ENCODE measurements at regions not wholly inside any gene's neighbourhood (a gene's known extent, or its start where the extent isn't known, plus 50 kb on each side); places are given as distances from the start of the nearest gene placed in this dataset.

- H3K4me1 ChIP-seq (ENCODE audit: control insufficient read depth, insufficient read depth, low read length) = peaks cover 5% of the 10 kb centered on the region
- no peaks in the 10 kb centered on the region for H3K36me3 ChIP-seq (ENCODE audit: control insufficient read depth, insufficient read depth, low read length)
- H3K27ac ChIP-seq (ENCODE audit: low read depth, low read length) = no peak overlapping the region
- H3K4me3 ChIP-seq (ENCODE audit: low read length) = no peak overlapping the region
- no peaks in the 10 kb centered on the region for H3K27me3 ChIP-seq (ENCODE audit: control insufficient read depth, insufficient read depth, low read length)
- H3K9ac ChIP-seq (ENCODE audit: low read length) = no peak overlapping the region
Measured at GRCh38 chr10:128336401-128336800, 210.2 kb upstream of the MKI67 start.

GRCh38 chr10:128337860-128338378, 211.7 kb upstream of the MKI67 start:
- H3K9ac ChIP-seq (ENCODE audit: low read length) = no peak overlapping the region
- no peak overlapping the region for H3K27ac ChIP-seq (ENCODE audit: low read depth, low read length)
- H3K27me3 ChIP-seq (ENCODE audit: control insufficient read depth, insufficient read depth, low read length) = no peaks in the 10 kb centered on the region
- H3K4me3 ChIP-seq (ENCODE audit: low read length) = no peak overlapping the region
- H3K4me1 ChIP-seq (ENCODE audit: control insufficient read depth, insufficient read depth, low read length) = peaks cover 5% of the 10 kb centered on the region
- no peaks in the 10 kb centered on the region for H3K36me3 ChIP-seq (ENCODE audit: control insufficient read depth, insufficient read depth, low read length)

- H3K4me1 ChIP-seq (ENCODE audit: control insufficient read depth, insufficient read depth, low read length) = peaks cover 5% of the 10 kb centered on the region
- no peaks in the 10 kb centered on the region for H3K27me3 ChIP-seq (ENCODE audit: control insufficient read depth, insufficient read depth, low read length)
- H3K4me3 ChIP-seq (ENCODE audit: low read length) = no peak overlapping the region
- no peaks in the 10 kb centered on the region for H3K36me3 ChIP-seq (ENCODE audit: control insufficient read depth, insufficient read depth, low read length)
- no peak overlapping the region for H3K9ac ChIP-seq (ENCODE audit: low read length)
- H3K27ac ChIP-seq (ENCODE audit: low read depth, low read length) = no peak overlapping the region
Measured at GRCh38 chr10:128338951-128339350, 212.7 kb upstream of the MKI67 start.

GRCh38 chr10:128339753-128340152, 213.5 kb upstream of the MKI67 start:
- Histone ChIP-seq H3K4me1 (ENCODE audit: control insufficient read depth, insufficient read depth, low read length) (peaks cover 5% of the 10 kb centered on the region), H3K9ac (ENCODE audit: low read length) (no peak overlapping the region), H3K27me3 (ENCODE audit: control insufficient read depth, insufficient read depth, low read length) (no peaks in the 10 kb centered on the region), H3K27ac (ENCODE audit: low read depth, low read length) (no peak overlapping the region), H3K4me3 (ENCODE audit: low read length) (no peak overlapping the region), H3K36me3 (ENCODE audit: control insufficient read depth, insufficient read depth, low read length) (no peaks in the 10 kb centered on the region)

GRCh38 chr10:128345353-128345752, 219.1 kb upstream of the MKI67 start:
- Histone ChIP-seq H3K36me3 (ENCODE audit: control insufficient read depth, insufficient read depth, low read length) (no peaks in the 10 kb centered on the region), H3K4me1 (ENCODE audit: control insufficient read depth, insufficient read depth, low read length) (no peaks in the 10 kb centered on the region), H3K4me3 (ENCODE audit: low read length) (no peak overlapping the region), H3K9ac (ENCODE audit: low read length) (no peak overlapping the region), H3K27ac (ENCODE audit: low read depth, low read length) (no peak overlapping the region), H3K27me3 (ENCODE audit: control insufficient read depth, insufficient read depth, low read length) (no peaks in the 10 kb centered on the region)

GRCh38 chr10:128360783-128361182, 234.6 kb upstream of the MKI67 start:
- no peaks in the 10 kb centered on the region for H3K27me3 ChIP-seq (ENCODE audit: control insufficient read depth, insufficient read depth, low read length)
- no peaks in the 10 kb centered on the region for H3K36me3 ChIP-seq (ENCODE audit: control insufficient read depth, insufficient read depth, low read length)
- H3K4me3 ChIP-seq (ENCODE audit: low read length) = no peak overlapping the region
- no peaks in the 10 kb centered on the region for H3K4me1 ChIP-seq (ENCODE audit: control insufficient read depth, insufficient read depth, low read length)
- no peak overlapping the region for H3K27ac ChIP-seq (ENCODE audit: low read depth, low read length)
- H3K9ac ChIP-seq (ENCODE audit: low read length) = no peak overlapping the region

- no peaks in the 10 kb centered on the region for H3K36me3 ChIP-seq (ENCODE audit: control insufficient read depth, insufficient read depth, low read length)
- H3K4me3 ChIP-seq (ENCODE audit: low read length) = no peak overlapping the region
- H3K4me1 ChIP-seq (ENCODE audit: control insufficient read depth, insufficient read depth, low read length) = no peaks in the 10 kb centered on the region
- H3K27ac ChIP-seq (ENCODE audit: low read depth, low read length) = no peak overlapping the region
- no peaks in the 10 kb centered on the region for H3K27me3 ChIP-seq (ENCODE audit: control insufficient read depth, insufficient read depth, low read length)
- H3K9ac ChIP-seq (ENCODE audit: low read length) = no peak overlapping the region
Measured at GRCh38 chr10:128361487-128361886, 235.3 kb upstream of the MKI67 start.

GRCh38 chr10:128362514-128362913, 236.3 kb upstream of the MKI67 start:
- Histone ChIP-seq H3K27ac (ENCODE audit: low read depth, low read length) (no peak overlapping the region), H3K36me3 (ENCODE audit: control insufficient read depth, insufficient read depth, low read length) (no peaks in the 10 kb centered on the region), H3K27me3 (ENCODE audit: control insufficient read depth, insufficient read depth, low read length) (no peaks in the 10 kb centered on the region), H3K4me1 (ENCODE audit: control insufficient read depth, insufficient read depth, low read length) (no peaks in the 10 kb centered on the region), H3K4me3 (ENCODE audit: low read length) (no peak overlapping the region), H3K9ac (ENCODE audit: low read length) (no peak overlapping the region)

GRCh38 chr10:128364631-128365030, 238.4 kb upstream of the MKI67 start:
- no peak overlapping the region for H3K27ac ChIP-seq (ENCODE audit: low read depth, low read length)
- no peaks in the 10 kb centered on the region for H3K27me3 ChIP-seq (ENCODE audit: control insufficient read depth, insufficient read depth, low read length)
- H3K9ac ChIP-seq (ENCODE audit: low read length) = no peak overlapping the region
- H3K36me3 ChIP-seq (ENCODE audit: control insufficient read depth, insufficient read depth, low read length) = no peaks in the 10 kb centered on the region
- H3K4me1 ChIP-seq (ENCODE audit: control insufficient read depth, insufficient read depth, low read length) = no peaks in the 10 kb centered on the region
- no peak overlapping the region for H3K4me3 ChIP-seq (ENCODE audit: low read length)

GRCh38 chr10:128365156-128365725, 239.0 kb upstream of the MKI67 start:
- H3K36me3 ChIP-seq (ENCODE audit: control insufficient read depth, insufficient read depth, low read length) = no peaks in the 10 kb centered on the region
- H3K27me3 ChIP-seq (ENCODE audit: control insufficient read depth, insufficient read depth, low read length) = no peaks in the 10 kb centered on the region
- H3K9ac ChIP-seq (ENCODE audit: low read length) = no peak overlapping the region
- H3K4me3 ChIP-seq (ENCODE audit: low read length) = no peak overlapping the region
- H3K27ac ChIP-seq (ENCODE audit: low read depth, low read length) = no peak overlapping the region
- no peaks in the 10 kb centered on the region for H3K4me1 ChIP-seq (ENCODE audit: control insufficient read depth, insufficient read depth, low read length)

- Histone ChIP-seq H3K4me3 (ENCODE audit: low read length) (no peak overlapping the region), H3K36me3 (ENCODE audit: control insufficient read depth, insufficient read depth, low read length) (no peaks in the 10 kb centered on the region), H3K27me3 (ENCODE audit: control insufficient read depth, insufficient read depth, low read length) (no peaks in the 10 kb centered on the region), H3K27ac (ENCODE audit: low read depth, low read length) (no peak overlapping the region), H3K4me1 (ENCODE audit: control insufficient read depth, insufficient read depth, low read length) (no peaks in the 10 kb centered on the region), H3K9ac (ENCODE audit: low read length) (no peak overlapping the region)
Measured at GRCh38 chr10:128367807-128368206, 241.6 kb upstream of the MKI67 start.

- Histone ChIP-seq H3K36me3 (ENCODE audit: control insufficient read depth, insufficient read depth, low read length) (no peaks in the 10 kb centered on the region), H3K4me1 (ENCODE audit: control insufficient read depth, insufficient read depth, low read length) (no peaks in the 10 kb centered on the region), H3K27ac (ENCODE audit: low read depth, low read length) (no peak overlapping the region), H3K4me3 (ENCODE audit: low read length) (no peak overlapping the region), H3K27me3 (ENCODE audit: control insufficient read depth, insufficient read depth, low read length) (no peaks in the 10 kb centered on the region), H3K9ac (ENCODE audit: low read length) (no peak overlapping the region)
Measured at GRCh38 chr10:128369101-128369650, 243.0 kb upstream of the MKI67 start.

- Histone ChIP-seq H3K27ac (ENCODE audit: low read depth, low read length) (no peak overlapping the region), H3K36me3 (ENCODE audit: control insufficient read depth, insufficient read depth, low read length) (no peaks in the 10 kb centered on the region), H3K9ac (ENCODE audit: low read length) (no peak overlapping the region), H3K27me3 (ENCODE audit: control insufficient read depth, insufficient read depth, low read length) (no peaks in the 10 kb centered on the region), H3K4me3 (ENCODE audit: low read length) (no peak overlapping the region), H3K4me1 (ENCODE audit: control insufficient read depth, insufficient read depth, low read length) (no peaks in the 10 kb centered on the region)
Measured at GRCh38 chr10:128373071-128373749, 247.0 kb upstream of the MKI67 start.
